ENCODE measurements at regions not wholly inside any gene's neighbourhood (a gene's known extent, or its start where the extent isn't known, plus 50 kb on each side); places are given as distances from the start of the nearest gene placed in this dataset.

DNA sequence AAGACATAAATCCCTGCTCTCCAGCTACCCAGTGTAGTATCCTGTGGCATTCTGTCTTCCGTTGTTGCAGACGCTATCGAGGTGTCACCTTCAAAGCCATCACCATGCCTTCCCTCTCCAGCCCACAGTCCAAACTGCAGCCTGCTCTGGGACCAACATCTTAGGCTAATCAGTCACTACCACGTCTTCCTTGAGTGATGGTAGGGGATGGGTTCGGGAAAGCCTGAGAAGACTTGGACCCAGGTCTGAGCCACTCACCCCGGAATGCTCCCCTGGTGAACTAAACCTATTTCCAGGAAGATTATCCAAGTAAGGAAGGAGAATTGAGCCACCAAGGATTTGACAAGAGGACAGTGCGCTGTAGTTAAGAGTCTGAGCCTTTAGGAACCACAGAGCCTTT is 52.9 kb upstream of the IRX1 start:
- no peak for TF ChIP-seq CTCF (IDR thresholded peaks at IDR 0.05; ENCODE audit: low read depth, low read length, missing control alignments)
- in situ Hi-C loops (cut with HindIII; ENCODE audit: low sequenced_read_pairs) = no loop called here
- H3K4me3 ChIP-seq (ENCODE audit: low read depth, low read length) = no peak overlapping the region
- no peak for DNase-seq (ENCODE audit: low read depth)

- in situ Hi-C loops (cut with HindIII; ENCODE audit: low sequenced_read_pairs) = no loop called here
- TF ChIP-seq CTCF (IDR thresholded peaks at IDR 0.05; ENCODE audit: low read depth, low read length, missing control alignments) = no peak
- DNase-seq (ENCODE audit: low read depth) = no peak
- no peak overlapping the region for H3K4me3 ChIP-seq (ENCODE audit: low read depth, low read length)
Observed at GRCh38 chr5:3542158-3542557, 53.5 kb upstream of the IRX1 start.

GRCh38 chr5:3538886-3539285 is 56.7 kb upstream of the IRX1 start:
- DNase-seq (ENCODE audit: low read depth) = no peak
- no peak for TF ChIP-seq CTCF (IDR thresholded peaks at IDR 0.05; ENCODE audit: low read depth, low read length, missing control alignments)
- in situ Hi-C loops (cut with HindIII; ENCODE audit: low sequenced_read_pairs) = no loop called here
- H3K4me3 ChIP-seq (ENCODE audit: low read depth, low read length) = no peak overlapping the region

GRCh38 chr5:3537942-3538341 is 57.7 kb upstream of the IRX1 start:
- in situ Hi-C loops (cut with HindIII; ENCODE audit: low sequenced_read_pairs) = no loop called here
- no peak overlapping the region for H3K4me3 ChIP-seq (ENCODE audit: low read depth, low read length)
- no peak for DNase-seq (ENCODE audit: low read depth)
- no peak for TF ChIP-seq CTCF (IDR thresholded peaks at IDR 0.05; ENCODE audit: low read depth, low read length, missing control alignments)

- no peak for TF ChIP-seq CTCF (IDR thresholded peaks at IDR 0.05; ENCODE audit: low read depth, low read length, missing control alignments)
- in situ Hi-C loops (cut with HindIII; ENCODE audit: low sequenced_read_pairs) = no loop called here
- no peak for DNase-seq (ENCODE audit: low read depth)
Observed at GRCh38 chr5:3535414-3536211, 60.0 kb upstream of the IRX1 start.

GRCh38 chr5:3534997-3535396 is 60.6 kb upstream of the IRX1 start:
- H3K4me3 ChIP-seq (ENCODE audit: low read depth, low read length) = no peak overlapping the region
- in situ Hi-C loops (cut with HindIII; ENCODE audit: low sequenced_read_pairs) = loop anchor here (5.0 kb wide), 1 partner anchor 58 kb away; no protein-coding TSS in a partner anchor
- no peak for TF ChIP-seq CTCF (IDR thresholded peaks at IDR 0.05; ENCODE audit: low read depth, low read length, missing control alignments)
- no peak for DNase-seq (ENCODE audit: low read depth)

More at GRCh38 chr5:3535414-3536211, 60.0 kb upstream of the IRX1 start:
- no peak overlapping the region for H3K4me3 ChIP-seq (ENCODE audit: low read depth, low read length)

Measured in astrocyte of the cerebellum (primary cell).